ENCODE measurements at regions not wholly inside any gene's neighbourhood (a gene's known extent, or its start where the extent isn't known, plus 50 kb on each side); places are given as distances from the start of the nearest gene placed in this dataset.

GRCh38 chr2:18993756-18994338 is 364.6 kb downstream of the OSR1 start:
- Histone ChIP-seq H3K79me2 (ENCODE audit: insufficient read depth, low read depth) (no peaks in the 10 kb centered on the region), H3K4me2 (no peak overlapping the region), H2AFZ (ENCODE audit: low read depth) (no peak overlapping the region), H4K20me1 (ENCODE audit: insufficient read depth) (no peaks in the 10 kb centered on the region), H3K4me3 (IDR thresholded peaks at IDR 0.05; ENCODE audit: insufficient read depth, low read depth, low read length) (no peak overlapping the region), H3K4me1 (ENCODE audit: low read depth, poor library complexity, severe bottlenecking) (no peaks in the 10 kb centered on the region), H3K9ac (no peak overlapping the region), H3K27ac (no peak overlapping the region), H3K36me3 (ENCODE audit: insufficient read depth) (no peaks in the 10 kb centered on the region), H3K27me3 (ENCODE audit: insufficient read depth, low read depth) (no peaks in the 10 kb centered on the region)
- no peak for TF ChIP-seq CTCF (conservative IDR thresholded peaks at IDR 0.05; ENCODE audit: low read depth, low read length)

- H3K27ac ChIP-seq = no peak overlapping the region
- no peaks in the 10 kb centered on the region for H4K20me1 ChIP-seq (ENCODE audit: insufficient read depth)
- H3K4me2 ChIP-seq = no peak overlapping the region
- H3K4me3 ChIP-seq (IDR thresholded peaks at IDR 0.05; ENCODE audit: insufficient read depth, low read depth, low read length) = no peak overlapping the region
- no peak overlapping the region for H2AFZ ChIP-seq (ENCODE audit: low read depth)
- no peaks in the 10 kb centered on the region for H3K79me2 ChIP-seq (ENCODE audit: insufficient read depth, low read depth)
- no peaks in the 10 kb centered on the region for H3K36me3 ChIP-seq (ENCODE audit: insufficient read depth)
- H3K27me3 ChIP-seq (ENCODE audit: insufficient read depth, low read depth) = no peaks in the 10 kb centered on the region
- no peaks in the 10 kb centered on the region for H3K4me1 ChIP-seq (ENCODE audit: low read depth, poor library complexity, severe bottlenecking)
- TF ChIP-seq CTCF (conservative IDR thresholded peaks at IDR 0.05; ENCODE audit: low read depth, low read length) = no peak
- H3K9ac ChIP-seq = no peak overlapping the region
Measured at GRCh38 chr2:18991177-18992168, 366.9 kb downstream of the OSR1 start.

GRCh38 chr2:18988631-18989232 is 369.7 kb downstream of the OSR1 start:
- no peak for TF ChIP-seq CTCF (conservative IDR thresholded peaks at IDR 0.05; ENCODE audit: low read depth, low read length)
- Histone ChIP-seq H3K4me3 (IDR thresholded peaks at IDR 0.05; ENCODE audit: insufficient read depth, low read depth, low read length) (no peak overlapping the region), H3K27ac (no peak overlapping the region), H3K36me3 (ENCODE audit: insufficient read depth) (no peaks in the 10 kb centered on the region), H3K27me3 (ENCODE audit: insufficient read depth, low read depth) (no peaks in the 10 kb centered on the region), H3K4me1 (ENCODE audit: low read depth, poor library complexity, severe bottlenecking) (no peaks in the 10 kb centered on the region), H3K79me2 (ENCODE audit: insufficient read depth, low read depth) (no peaks in the 10 kb centered on the region), H4K20me1 (ENCODE audit: insufficient read depth) (no peaks in the 10 kb centered on the region), H3K9ac (no peak overlapping the region), H2AFZ (ENCODE audit: low read depth) (no peak overlapping the region), H3K4me2 (no peak overlapping the region)

GRCh38 chr2:18987592-18988073 is 370.8 kb downstream of the OSR1 start:
- Histone ChIP-seq H3K4me3 (IDR thresholded peaks at IDR 0.05; ENCODE audit: insufficient read depth, low read depth, low read length) (no peak overlapping the region), H3K9ac (no peak overlapping the region), H4K20me1 (ENCODE audit: insufficient read depth) (no peaks in the 10 kb centered on the region), H2AFZ (ENCODE audit: low read depth) (no peak overlapping the region), H3K4me1 (ENCODE audit: low read depth, poor library complexity, severe bottlenecking) (no peaks in the 10 kb centered on the region), H3K4me2 (no peak overlapping the region), H3K27ac (no peak overlapping the region), H3K79me2 (ENCODE audit: insufficient read depth, low read depth) (no peaks in the 10 kb centered on the region), H3K27me3 (ENCODE audit: insufficient read depth, low read depth) (no peaks in the 10 kb centered on the region), H3K36me3 (ENCODE audit: insufficient read depth) (no peaks in the 10 kb centered on the region)
- no peak for TF ChIP-seq CTCF (conservative IDR thresholded peaks at IDR 0.05; ENCODE audit: low read depth, low read length)
